Liver (tissue), 8 donors: ENCODE measurements at regions not wholly inside any gene's neighbourhood (a gene's known extent, or its start where the extent isn't known, plus 50 kb on each side); places are given as distances from the start of the nearest gene placed in this dataset.
A peak's percentile ranks its signal among the peaks of the same experiment; 100 is the strongest.

Experiments used
- DNase-seq: peaks from one replicate; pipeline ENCODE4 v3.0.0-alpha.2; 2017; ENCODE audit warnings: low spot score
- H3K27ac ChIP-seq, 2 donors: one replicate each; pipeline ENCODE4 v1.7.0; 2013; ENCODE audit warnings: inconsistent platforms in 2 of 2, low read length in 2 of 2, control low read depth in 1 of 2, low read depth in 1 of 2, mild to moderate bottlenecking in 1 of 2
- H3K27me3 ChIP-seq, 4 donors: one replicate each; pipeline versions ENCODE4 v1.6.1 to v1.7.0; 2013; ENCODE audit warnings: low read length in 3 of 4, inconsistent platforms in 1 of 4, mild to moderate bottlenecking in 1 of 4, moderate library complexity in 1 of 4; ENCODE audit not compliant: control insufficient read depth in 4 of 4, insufficient read depth in 4 of 4
- H3K36me3 ChIP-seq, 4 donors: one replicate each; pipeline versions ENCODE4 v1.6.1 to v1.7.0; 2013; ENCODE audit warnings: low read length in 3 of 4, mild to moderate bottlenecking in 3 of 4, low read depth in 1 of 4, moderate library complexity in 1 of 4; ENCODE audit not compliant: control insufficient read depth in 4 of 4, insufficient read depth in 3 of 4
- H3K4me1 ChIP-seq, 4 donors: one replicate each; pipeline versions ENCODE4 v1.6.1 to v1.7.0; 2013; ENCODE audit warnings: low read length in 3 of 4, mild to moderate bottlenecking in 3 of 4, moderate library complexity in 1 of 4; ENCODE audit not compliant: control insufficient read depth in 4 of 4, insufficient read depth in 4 of 4
- H3K4me3 ChIP-seq, 3 donors: one replicate each; pipeline versions ENCODE4 v1.6.1 to v1.7.0; 2013; ENCODE audit warnings: low read length in 3 of 3, control low read depth in 1 of 3, low read depth in 1 of 3, mild to moderate bottlenecking in 1 of 3
- H3K9ac ChIP-seq, 2 donors: one replicate each; pipeline ENCODE4 v1.7.0; 2013; ENCODE audit warnings: low read length in 2 of 2, mild to moderate bottlenecking in 2 of 2, moderate library complexity in 2 of 2, control low read depth in 1 of 2, low read depth in 1 of 2
- H3K9me3 ChIP-seq, 4 donors: one replicate each; pipeline versions ENCODE4 v1.6.1 to v1.7.0; 2013; ENCODE audit warnings: low read length in 3 of 4; ENCODE audit not compliant: control insufficient read depth in 4 of 4
- CTCF ChIP-seq: fragments of 150-350 bp; IDR thresholded peaks from 2 replicates; pipeline ENCODE4 v1.5.1; 2017; ENCODE audit warnings: improper control_type of control experiment, low read depth, low read length; ENCODE audit not compliant: missing input control
- EGR1 ChIP-seq, 2 donors: IDR thresholded peaks; 2 replicates each; pipeline ENCODE4 v1.6.1; 2016 to 2018; ENCODE audit warnings: antibody characterized with exemption in 2 of 2, low read depth in 2 of 2
- FOXA1 ChIP-seq: IDR thresholded peaks from 2 replicates; pipeline ENCODE4 v1.6.1; 2016; ENCODE audit warnings: antibody characterized with exemption
- FOXA2 ChIP-seq: IDR thresholded peaks from 2 replicates; pipeline ENCODE4 v1.6.1; 2016; ENCODE audit warnings: antibody characterized with exemption
- HNF4A ChIP-seq, 2 donors: conservative IDR thresholded peaks; 2 replicates each; pipeline ENCODE4 v1.6.1; 2016; ENCODE audit warnings: antibody characterized with exemption in 2 of 2, mild to moderate bottlenecking in 2 of 2
- HNF4G ChIP-seq: IDR thresholded peaks from 2 replicates; pipeline ENCODE4 v1.6.1; 2016; ENCODE audit warnings: antibody characterized with exemption
- JUND ChIP-seq, 2 donors: IDR thresholded peaks; 2 replicates each; pipeline ENCODE4 v1.6.1; 2016; ENCODE audit warnings: antibody characterized with exemption in 2 of 2
- MAX ChIP-seq: IDR thresholded peaks from 2 replicates; pipeline ENCODE4 v1.6.1; 2016; ENCODE audit warnings: antibody characterized with exemption
- NR2F2 ChIP-seq: IDR thresholded peaks from 2 replicates; pipeline ENCODE4 v1.6.1; 2016; ENCODE audit warnings: antibody characterized with exemption
- RAD21 ChIP-seq, 2 donors: IDR thresholded peaks; 2 replicates each; pipeline ENCODE4 v1.6.1; 2016; ENCODE audit warnings: antibody characterized with exemption in 2 of 2, mild to moderate bottlenecking in 2 of 2
- REST ChIP-seq: IDR thresholded peaks from 2 replicates; pipeline ENCODE4 v1.6.1; 2016; ENCODE audit warnings: antibody characterized with exemption, mild to moderate bottlenecking
- RXRA ChIP-seq, 2 donors: IDR thresholded peaks; 2 replicates each; pipeline ENCODE4 v1.6.1; 2017 to 2018; ENCODE audit warnings: antibody characterized with exemption in 2 of 2, mild to moderate bottlenecking in 1 of 2
- SP1 ChIP-seq: IDR thresholded peaks from 2 replicates; pipeline ENCODE4 v1.6.1; 2018; ENCODE audit warnings: antibody characterized with exemption, mild to moderate bottlenecking
- TAF1 ChIP-seq: conservative IDR thresholded peaks from 2 replicates; pipeline ENCODE4 v1.6.1; 2016; ENCODE audit warnings: antibody characterized with exemption, mild to moderate bottlenecking
- ZBTB33 ChIP-seq: IDR thresholded peaks from 2 replicates; pipeline ENCODE4 v1.6.1; 2016; ENCODE audit warnings: antibody characterized with exemption
- WGBS: extraction: QIAGEN DNeasy Blood & Tissue Kit; methylation state at CpG from one replicate; pipeline ENCODE4 v1.1.7; 2013; 5-methylcytosine and 5-hydroxymethylcytosine counted together
- donor health status: healthy.
- donor health status: healthy.
- donor health status: healthy.
- donor health status: healthy.
- donor health status: healthy.

GRCh38 chr19:27773318-27774094 lies 1439.4 kb downstream of the UQCRFS1 start:
- no peak for TF ChIP-seq HNF4G
- TF ChIP-seq EGR1 (IDR thresholded peaks at IDR 0.05; ENCODE audit: low read depth in 2 of 2): no peak
- no peak for TF ChIP-seq REST
- TF ChIP-seq SP1: no peak
- TF ChIP-seq FOXA2: no peak
- no peak for TF ChIP-seq JUND (IDR thresholded peaks at IDR 0.05)
- no peak for TF ChIP-seq RXRA (IDR thresholded peaks at IDR 0.05)
- Histone ChIP-seq H3K36me3 (peaks cover 0 to 6% (median under 1%) of the 10 kb centered on the region in 4 donors), H3K4me1 (no peaks in the 10 kb centered on the region), H3K4me3 (peak overlapping the region in 1 of 3 donors; percentile 12), H3K27me3 (no peaks in the 10 kb centered on the region), H3K9ac (no peak overlapping the region), H3K9me3 (peaks cover 2 to 21% (median 9%) of the 10 kb centered on the region in 4 donors), H3K27ac (no peak overlapping the region)
- DNase-seq: no peak
- 88% methylated on average over 11 of the region's 11 CpGs for WGBS

GRCh38 chr19:27772059-27772458 lies 1440.9 kb downstream of the UQCRFS1 start:
- TF ChIP-seq TAF1 (no peak), RAD21 (IDR thresholded peaks at IDR 0.05) (no peak)
- 98% methylated on average over 6 of the region's 6 CpGs for WGBS
- no peaks in the 10 kb centered on the region for H3K27me3 ChIP-seq
- no peak for DNase-seq
- H3K4me3 ChIP-seq: peak overlapping the region in 1 of 3 donors; percentile 20
- H3K9me3 ChIP-seq: peaks cover 2 to 22% (median 9%) of the 10 kb centered on the region in 4 donors
- no peaks in the 10 kb centered on the region for H3K4me1 ChIP-seq
- no peak overlapping the region for H3K9ac ChIP-seq
- H3K36me3 ChIP-seq: peaks cover 0 to 6% (median under 1%) of the 10 kb centered on the region in 4 donors
- H3K27ac ChIP-seq: no peak overlapping the region

GRCh38 chr19:27770095-27770494 lies 1442.9 kb downstream of the UQCRFS1 start:
- WGBS: 95% methylated on average over 5 of the region's 5 CpGs
- peaks cover 2 to 20% (median 7%) of the 10 kb centered on the region in 4 donors for H3K9me3 ChIP-seq
- TF ChIP-seq HNF4A (conservative IDR thresholded peaks at IDR 0.05) (no peak), FOXA1 (no peak), JUND (IDR thresholded peaks at IDR 0.05) (no peak), HNF4G (no peak), ZBTB33 (no peak), TAF1 (no peak), RAD21 (IDR thresholded peaks at IDR 0.05) (no peak), EGR1 (IDR thresholded peaks at IDR 0.05; ENCODE audit: low read depth in 2 of 2) (no peak), SP1 (no peak), MAX (no peak), FOXA2 (no peak), CTCF (no peak), NR2F2 (no peak), REST (no peak)

More at GRCh38 chr19:27770095-27770494, 1442.9 kb downstream of the UQCRFS1 start:
- Histone ChIP-seq H3K36me3 (peaks cover 0 to 4% (median under 1%) of the 10 kb centered on the region in 4 donors), H3K27ac (no peak overlapping the region), H3K9ac (no peak overlapping the region), H3K4me3 (no peak overlapping the region), H3K4me1 (no peaks in the 10 kb centered on the region), H3K27me3 (no peaks in the 10 kb centered on the region)
- no peak for DNase-seq
